Neural crest cell (in vitro differentiated cells): ENCODE measurements at regions not wholly inside any gene's neighbourhood (a gene's known extent, or its start where the extent isn't known, plus 50 kb on each side); places are given as distances from the start of the nearest gene placed in this dataset.

Experiments used
- DNase-seq: peaks from one replicate; pipeline ENCODE4 v3.0.0; 2021; ENCODE audit warnings: low read depth, mixed read lengths, low spot score
- H3K27ac Mint-ChIP-seq: one replicate; pipeline ENCODE4 v1.8.0; 2021; ENCODE audit warnings: mild to moderate bottlenecking, mixed read lengths; ENCODE audit not compliant: unreplicated experiment
- H3K27me3 Mint-ChIP-seq: 2 replicates; pipeline ENCODE4 v1.8.0; 2021; ENCODE audit warnings: low read depth, mild to moderate bottlenecking, mixed read lengths
- H3K36me3 Mint-ChIP-seq: 2 replicates; pipeline ENCODE4 v1.8.0; 2021; ENCODE audit warnings: low read depth, mild to moderate bottlenecking, mixed read lengths
- H3K4me1 Mint-ChIP-seq: 2 replicates; pipeline ENCODE4 v1.8.0; 2021; ENCODE audit warnings: mixed read lengths
- H3K4me3 Mint-ChIP-seq: one replicate; pipeline ENCODE4 v1.8.0; 2021; ENCODE audit warnings: mild to moderate bottlenecking, mixed read lengths
- H3K9me3 Mint-ChIP-seq: 2 replicates; pipeline ENCODE4 v1.8.0; 2021; ENCODE audit warnings: mixed read lengths
- CTCF ChIP-seq: fragments of 200-600 bp; sonication (generic); conservative IDR thresholded peaks from 2 replicates; pipeline ENCODE4 v1.5.0; 2021; ENCODE audit warnings: antibody characterized with exemption, mild to moderate bottlenecking

- H3K9me3 Mint-ChIP-seq: no peaks in the 10 kb centered on the region
- no peaks in the 10 kb centered on the region for H3K27me3 Mint-ChIP-seq
- H3K4me3 Mint-ChIP-seq: no peak overlapping the region
- no peak for TF ChIP-seq CTCF
- peaks cover 15% of the 10 kb centered on the region for H3K4me1 Mint-ChIP-seq
- no peaks in the 10 kb centered on the region for H3K36me3 Mint-ChIP-seq
- no peak overlapping the region for H3K27ac Mint-ChIP-seq
- DNase-seq: no peak
Measured at GRCh38 chr9:80946496-80947170, 742.7 kb downstream of the TLE1 start.

DNA sequence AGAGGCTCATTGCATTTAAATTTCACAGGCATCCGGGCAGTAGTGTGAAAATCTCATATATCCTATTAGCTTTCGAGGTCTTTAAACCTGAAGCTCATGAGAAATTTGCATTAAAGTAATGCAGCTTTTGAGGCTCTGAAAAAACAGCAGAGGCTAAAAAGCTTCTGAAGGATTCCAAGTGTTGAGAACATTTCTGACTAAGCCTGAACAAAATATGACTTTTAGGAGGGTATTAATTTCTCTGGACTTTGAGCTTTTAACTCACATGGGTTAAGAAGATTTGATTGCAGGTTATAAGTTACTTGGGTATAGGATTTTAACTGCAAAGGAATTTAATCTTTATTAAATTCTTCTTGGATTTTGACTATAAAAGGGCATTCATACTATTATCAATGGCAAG lies 743.9 kb downstream of the TLE1 start:
- H3K27ac Mint-ChIP-seq: no peak overlapping the region

DNA sequence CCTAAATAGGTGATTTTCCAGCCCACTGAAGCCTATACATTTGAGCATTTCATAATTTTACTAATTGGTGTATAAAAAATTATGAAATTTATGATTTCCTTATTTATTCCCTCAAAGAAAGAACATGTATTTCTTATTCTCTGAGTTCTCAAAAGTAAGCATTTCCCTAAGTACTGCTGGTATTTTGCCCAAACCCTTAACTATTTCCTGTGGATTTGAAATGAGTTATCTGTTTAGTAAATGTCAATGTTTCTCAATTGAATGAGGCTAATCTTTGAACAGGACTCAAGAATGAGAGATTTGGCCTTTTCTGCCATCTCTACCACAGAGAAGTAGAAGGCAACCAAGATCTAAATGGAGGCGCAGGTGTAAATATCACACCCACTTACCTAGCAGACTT lies 751.7 kb downstream of the TLE1 start:
- Mint-ChIP-seq H3K27me3 (no peaks in the 10 kb centered on the region), H3K4me3 (no peak overlapping the region), H3K9me3 (no peaks in the 10 kb centered on the region), H3K27ac (no peak overlapping the region), H3K36me3 (no peaks in the 10 kb centered on the region), H3K4me1 (no peaks in the 10 kb centered on the region)
- DNase-seq: no peak
- TF ChIP-seq CTCF: no peak

More for the DNA sequence above, 743.9 kb downstream of the TLE1 start:
- H3K27me3 Mint-ChIP-seq: no peaks in the 10 kb centered on the region
- no peak for TF ChIP-seq CTCF
- H3K36me3 Mint-ChIP-seq: no peaks in the 10 kb centered on the region
- DNase-seq: no peak
- H3K4me3 Mint-ChIP-seq: no peak overlapping the region
- peaks cover 15% of the 10 kb centered on the region for H3K4me1 Mint-ChIP-seq
- H3K9me3 Mint-ChIP-seq: no peaks in the 10 kb centered on the region

GRCh38 chr9:80934095-80934494 lies 755.3 kb downstream of the TLE1 start:
- no peaks in the 10 kb centered on the region for H3K27me3 Mint-ChIP-seq
- peaks cover 2% of the 10 kb centered on the region for H3K9me3 Mint-ChIP-seq
- no peak overlapping the region for H3K4me3 Mint-ChIP-seq

GRCh38 chr9:80932947-80933780 lies 756.2 kb downstream of the TLE1 start:
- DNase-seq: no peak
- H3K27ac Mint-ChIP-seq: no peak overlapping the region
- no peaks in the 10 kb centered on the region for H3K27me3 Mint-ChIP-seq
- no peak overlapping the region for H3K4me3 Mint-ChIP-seq
- H3K36me3 Mint-ChIP-seq: no peaks in the 10 kb centered on the region
- no peaks in the 10 kb centered on the region for H3K4me1 Mint-ChIP-seq
- H3K9me3 Mint-ChIP-seq: peaks cover 2% of the 10 kb centered on the region
- no peak for TF ChIP-seq CTCF

More at GRCh38 chr9:80934095-80934494, 755.3 kb downstream of the TLE1 start:
- no peak for TF ChIP-seq CTCF
- DNase-seq: no peak
- Mint-ChIP-seq H3K36me3 (no peaks in the 10 kb centered on the region), H3K27ac (no peak overlapping the region), H3K4me1 (no peaks in the 10 kb centered on the region)
